Caki2 (cell line): ENCODE measurements at regions not wholly inside any gene's neighbourhood (a gene's known extent, or its start where the extent isn't known, plus 50 kb on each side); places are given as distances from the start of the nearest gene placed in this dataset.
"Not testable (repeated sequence)": the region's sequence is repeated elsewhere in the genome, so short reads cannot be mapped to it uniquely, and the experiment has no call there.

Source experiments
- DNase-seq: peaks from one replicate; pipeline ENCODE4 v3.0.0-alpha.2; 2015; ENCODE audit warnings: low read depth
- in situ Hi-C: cut with HindIII; loops from 2 replicates; pipeline ENCODE4 v1.10.0; 2016; ENCODE audit warnings: low sequenced_read_pairs, low pct_unique_long_range_greater_than_20kb, mixed read lengths

GRCh38 chr6:134753001-134753400 lies 196.9 kb downstream of the ALDH8A1 start:
- peak; percentile 77 for DNase-seq
- in situ Hi-C loops = no loop called here

- in situ Hi-C loops = no loop called here
These were observed 197.5 kb downstream of the ALDH8A1 start for GRCh38 chr6:134752445-134752844.

GRCh38 chr6:134750669-134751068 lies 199.2 kb downstream of the ALDH8A1 start:
- DNase-seq = no peak
- in situ Hi-C loops = no loop called here

More at GRCh38 chr6:134752445-134752844, 197.5 kb downstream of the ALDH8A1 start:
- DNase-seq = no peak

GRCh38 chr6:134748484-134748883 lies 201.4 kb downstream of the ALDH8A1 start:
- no peak for DNase-seq
- in situ Hi-C loops = no loop called here

GRCh38 chr6:134747197-134747596 lies 202.7 kb downstream of the ALDH8A1 start:
- DNase-seq, in situ Hi-C loops: not testable (repeated sequence)

- no peak for DNase-seq
- in situ Hi-C loops = no loop called here
These were observed 203.8 kb downstream of the ALDH8A1 start for GRCh38 chr6:134746140-134746539.

- in situ Hi-C loops = not testable (repeated sequence)
These were observed 204.7 kb downstream of the ALDH8A1 start for GRCh38 chr6:134745192-134745591.

GRCh38 chr6:134744301-134744700 lies 205.6 kb downstream of the ALDH8A1 start:
- DNase-seq = no peak
- in situ Hi-C loops = loop anchor here (5.0 kb wide), 1 partner anchor 67 kb away; no protein-coding TSS in a partner anchor

More at GRCh38 chr6:134745192-134745591, 204.7 kb downstream of the ALDH8A1 start:
- not testable (repeated sequence) for DNase-seq

GRCh38 chr6:134741200-134741536 lies 208.7 kb downstream of the ALDH8A1 start:
- in situ Hi-C loops = loop anchor here (5.0 kb wide), 1 partner anchor 64 kb away; no protein-coding TSS in a partner anchor
- peak; percentile 60 for DNase-seq

- DNase-seq = peak; percentile 55
- in situ Hi-C loops = loop anchor here (5.0 kb wide), 1 partner anchor 63 kb away; no protein-coding TSS in a partner anchor
These were observed 209.3 kb downstream of the ALDH8A1 start for GRCh38 chr6:134740473-134741199.

GRCh38 chr6:134740027-134740373 lies 209.9 kb downstream of the ALDH8A1 start:
- in situ Hi-C loops = loop anchor here (5.0 kb wide), 1 partner anchor 63 kb away; no protein-coding TSS in a partner anchor
- no peak for DNase-seq

- in situ Hi-C loops = loop anchor here (5.0 kb wide), 1 partner anchor 62 kb away; no protein-coding TSS in a partner anchor
- no peak for DNase-seq
These were observed 210.4 kb downstream of the ALDH8A1 start for GRCh38 chr6:134739299-134740026.

GRCh38 chr6:134738211-134738885 lies 211.6 kb downstream of the ALDH8A1 start:
- in situ Hi-C loops = no loop called here
- DNase-seq = no peak

GRCh38 chr6:134735461-134735860 lies 214.4 kb downstream of the ALDH8A1 start:
- no peak for DNase-seq
- in situ Hi-C loops = no loop called here

- DNase-seq = no peak
- in situ Hi-C loops = no loop called here
These were observed 215.5 kb downstream of the ALDH8A1 start for GRCh38 chr6:134734312-134734869.

- in situ Hi-C loops = no loop called here
- no peak for DNase-seq
These were observed 216.1 kb downstream of the ALDH8A1 start for GRCh38 chr6:134733801-134734200.

- in situ Hi-C loops = no loop called here
- no peak for DNase-seq
These were observed 217.1 kb downstream of the ALDH8A1 start for GRCh38 chr6:134732763-134733162.

GRCh38 chr6:134731615-134732014 lies 218.3 kb downstream of the ALDH8A1 start:
- no peak for DNase-seq
- in situ Hi-C loops = no loop called here

- in situ Hi-C loops = no loop called here
- DNase-seq = no peak
These were observed 219.9 kb downstream of the ALDH8A1 start for GRCh38 chr6:134730013-134730412.
